GM21447 (cell line): ENCODE measurements at regions not wholly inside any gene's neighbourhood (a gene's known extent, or its start where the extent isn't known, plus 50 kb on each side); places are given as distances from the start of the nearest gene placed in this dataset.

Experiments used
- ATAC-seq: cut with Tn5 transposase; IDR thresholded peaks from one replicate; pipeline ENCODE4 v1.9.1; 2021; ENCODE audit not compliant: unreplicated experiment

DNA sequence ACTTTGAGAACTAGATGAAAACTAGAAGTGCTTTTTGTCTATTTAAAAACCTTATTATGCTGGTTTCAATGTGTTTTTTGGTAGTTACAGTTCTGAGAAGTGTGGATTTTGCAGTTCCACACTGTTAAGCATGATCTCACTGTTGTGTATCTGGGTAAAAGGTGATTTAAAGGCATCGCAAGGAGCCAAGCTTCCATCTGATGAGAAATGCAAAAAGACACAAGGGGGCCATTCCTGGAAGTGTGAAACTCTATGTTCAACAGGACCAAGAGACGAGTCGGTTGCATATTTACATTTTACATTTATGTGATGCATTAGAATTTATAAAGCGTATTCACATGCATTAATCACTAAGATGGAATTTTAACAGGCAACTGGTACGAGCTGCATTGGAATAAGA is 490.8 kb downstream of the NPIPA7 start:
- ATAC-seq = no peak

DNA sequence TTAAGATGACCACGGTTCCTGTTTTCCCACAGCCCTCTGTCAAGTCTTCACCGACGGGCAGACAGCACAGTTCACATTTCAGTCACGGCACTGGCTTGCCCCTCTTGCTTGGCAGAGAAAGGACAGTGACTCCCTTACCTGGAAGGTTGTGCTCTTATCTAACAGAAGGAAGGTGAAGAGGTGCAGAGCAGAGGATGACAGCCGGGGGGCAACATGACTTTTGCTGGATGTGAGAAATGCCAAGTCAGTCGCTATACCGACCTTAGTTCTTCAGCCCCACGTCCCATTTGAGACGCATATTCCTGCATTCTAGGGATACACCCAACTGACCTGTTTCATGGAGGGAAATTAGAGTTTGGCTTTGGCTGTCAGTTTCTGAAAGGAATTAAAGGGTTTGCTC is 492.3 kb downstream of the NPIPA7 start:
- no peak for ATAC-seq

DNA sequence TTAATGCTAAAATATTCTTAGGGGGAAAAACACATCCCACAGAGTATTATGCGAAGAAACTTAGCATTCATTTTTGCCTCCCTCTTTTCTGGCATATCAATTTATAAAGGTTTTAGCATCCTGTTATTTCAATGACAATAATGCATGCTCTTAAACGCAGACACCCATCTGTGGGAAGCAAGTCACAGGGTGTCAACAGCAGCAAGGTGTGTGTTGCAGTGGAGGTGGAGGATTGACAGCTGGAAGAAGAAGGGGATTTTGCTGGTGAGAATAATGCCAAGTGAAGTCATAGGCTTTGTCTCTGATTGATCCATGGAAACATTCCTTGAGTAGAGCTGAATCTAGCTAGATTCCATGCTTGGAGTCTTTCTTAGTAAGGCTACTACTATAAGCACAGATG is 498.1 kb downstream of the NPIPA7 start:
- no peak for ATAC-seq

DNA sequence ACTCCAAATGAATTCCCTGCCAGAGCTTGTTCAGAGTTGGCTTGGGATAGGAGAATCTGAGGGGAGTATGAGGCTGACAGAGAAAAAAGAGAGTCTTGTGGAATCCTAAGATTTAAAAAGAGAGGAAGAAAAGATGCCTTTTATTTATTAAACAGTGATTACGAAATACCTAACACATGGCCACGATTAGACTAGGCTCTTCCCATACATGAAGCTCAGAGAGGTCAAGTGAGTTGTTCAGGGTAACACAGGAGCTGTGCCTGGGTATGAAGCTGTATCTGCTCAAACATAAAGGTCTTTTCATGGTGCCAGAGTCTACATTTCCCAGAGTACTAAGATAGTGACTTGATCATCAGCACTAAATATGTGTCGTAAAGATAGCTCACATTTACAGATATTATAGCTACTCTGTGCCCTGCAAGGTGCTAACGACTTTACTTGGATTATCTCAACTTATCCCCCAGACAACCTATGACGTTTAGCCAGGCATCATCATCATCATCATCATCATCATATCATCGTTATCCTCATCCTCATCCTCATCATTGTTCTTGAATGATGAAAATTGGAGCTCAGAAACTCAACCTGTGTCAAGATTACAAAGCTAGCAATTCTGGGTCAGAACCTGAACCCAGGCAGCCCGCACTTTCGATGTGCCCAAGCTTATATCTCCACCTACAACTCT is 500.8 kb downstream of the NPIPA7 start:
- no peak for ATAC-seq

- no peak for ATAC-seq
These were observed 502.9 kb downstream of the NPIPA7 start for GRCh38 chr16:16881814-16882213.

DNA sequence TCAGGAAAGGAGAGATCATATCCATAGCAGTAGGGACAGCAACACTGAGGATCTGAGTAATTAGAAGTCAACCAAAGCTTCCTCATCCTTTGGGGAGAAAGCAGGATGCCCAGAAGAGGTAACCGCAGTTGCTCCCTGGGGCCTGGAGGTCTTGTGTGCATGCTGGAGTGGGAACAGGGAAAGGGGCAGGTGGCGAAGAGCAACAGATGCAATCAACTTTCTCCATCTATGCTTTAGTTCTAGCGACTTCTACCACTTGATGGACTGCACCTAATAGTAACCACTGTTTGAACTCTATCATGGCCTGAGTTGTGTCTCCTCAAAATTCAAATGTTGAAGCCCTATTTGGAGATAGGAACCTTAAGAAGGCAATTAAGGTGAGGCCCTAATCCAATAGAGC is 503.8 kb downstream of the NPIPA7 start:
- no peak for ATAC-seq

DNA sequence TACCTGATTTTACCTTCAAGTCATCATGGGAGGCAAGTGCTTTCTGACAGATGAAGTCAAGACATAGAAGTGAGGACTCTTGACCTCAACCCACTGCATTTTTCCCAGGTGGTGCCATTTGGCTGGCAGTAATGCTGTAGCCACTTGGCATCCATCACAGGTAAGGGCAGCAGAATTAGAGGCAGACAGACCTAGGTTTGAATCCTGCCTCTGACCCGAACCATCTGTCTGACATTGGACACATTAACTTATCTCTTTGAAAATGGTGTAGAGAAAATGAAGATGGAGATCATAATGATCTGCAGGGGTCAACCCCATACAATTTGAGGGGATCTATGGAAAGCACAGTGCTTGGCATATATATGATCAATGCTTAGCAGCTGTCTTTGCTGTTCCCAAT is 505.5 kb downstream of the NPIPA7 start:
- no peak for ATAC-seq

DNA sequence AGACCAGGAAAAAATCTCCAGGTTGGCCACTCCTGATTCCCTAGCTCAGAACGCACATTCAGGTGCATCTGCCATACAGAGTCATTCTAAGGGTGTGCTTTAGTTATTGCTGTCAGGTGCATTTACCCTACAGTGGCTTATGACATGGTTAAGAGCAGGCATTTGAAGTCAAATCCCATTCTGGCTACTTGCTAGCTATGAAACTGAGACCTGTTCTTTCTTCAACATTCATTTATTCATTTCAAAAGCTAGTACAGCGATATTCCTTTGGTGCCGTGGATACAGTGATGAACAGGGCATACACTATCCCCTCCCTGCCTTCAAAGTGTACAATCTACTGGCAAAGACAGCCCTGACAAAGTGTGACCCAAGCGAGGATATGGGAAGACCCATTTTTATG is 508.3 kb downstream of the NPIPA7 start:
- ATAC-seq = no peak

- no peak for ATAC-seq
These were observed 512.0 kb downstream of the NPIPA7 start for GRCh38 chr16:16890964-16891363.

- no peak for ATAC-seq
These were observed 525.7 kb downstream of the NPIPA7 start for GRCh38 chr16:16904601-16905000.

DNA sequence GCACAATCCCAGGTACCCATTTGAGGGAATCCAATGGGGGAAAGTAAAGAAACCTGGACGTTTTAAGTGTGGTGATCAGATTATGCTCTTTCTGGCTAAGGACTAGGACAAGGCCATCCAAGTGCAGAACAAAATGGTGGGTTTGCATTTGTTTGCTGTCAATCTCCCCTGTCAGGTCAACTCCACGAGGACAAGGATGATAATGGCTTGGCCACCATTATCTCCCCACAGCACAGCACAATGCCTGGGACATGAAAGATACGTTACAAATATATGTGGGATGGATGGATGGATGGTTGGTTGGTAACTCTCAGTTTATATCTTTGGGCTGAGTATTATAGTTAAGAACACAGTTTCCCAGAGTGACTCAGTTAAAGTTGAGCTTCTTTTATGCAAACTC is 526.9 kb downstream of the NPIPA7 start:
- ATAC-seq = no peak

DNA sequence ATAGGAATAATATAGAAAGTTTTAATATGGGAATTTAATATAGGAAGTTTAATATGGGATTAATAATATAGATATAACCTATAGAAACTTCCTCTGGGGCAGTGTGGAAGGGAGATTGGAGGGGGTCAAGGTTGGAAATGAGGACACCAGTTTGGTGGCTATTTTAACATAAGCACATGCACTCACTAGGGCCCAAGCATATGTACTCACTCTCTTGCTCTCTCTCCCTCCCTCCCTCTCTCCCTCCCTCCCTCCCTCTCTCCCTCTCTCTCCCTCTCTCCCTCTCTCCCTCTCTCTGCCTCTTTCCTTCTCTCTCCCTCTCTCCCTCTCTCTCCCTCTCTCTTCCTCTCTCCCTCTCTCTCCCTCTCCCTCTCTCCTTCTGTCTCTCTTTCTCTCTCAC is 528.1 kb downstream of the NPIPA7 start:
- no peak for ATAC-seq

DNA sequence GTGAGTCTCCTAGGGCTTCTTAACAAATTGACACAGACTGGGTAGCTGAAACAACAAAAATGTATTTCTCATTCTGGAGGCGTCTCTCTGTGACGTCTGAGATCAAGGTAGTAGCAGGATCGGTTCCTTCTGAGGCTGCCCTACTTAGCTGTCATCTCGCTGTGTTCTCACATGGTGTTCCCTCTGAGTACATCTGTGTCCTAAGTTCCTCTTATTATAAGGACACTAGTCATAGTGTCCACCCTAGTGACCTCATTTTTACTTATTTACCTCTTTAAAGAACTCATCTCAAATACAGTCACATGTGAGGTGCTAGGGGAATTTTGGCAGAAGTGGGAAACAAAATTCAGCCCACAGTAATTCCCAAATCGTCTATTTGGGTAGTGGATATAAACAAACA is 529.1 kb downstream of the NPIPA7 start:
- no peak for ATAC-seq

GRCh38 chr16:16909126-16909525 is 530.2 kb downstream of the NPIPA7 start:
- no peak for ATAC-seq

- ATAC-seq = no peak
These were observed 531.7 kb downstream of the NPIPA7 start for GRCh38 chr16:16910666-16911065.

DNA sequence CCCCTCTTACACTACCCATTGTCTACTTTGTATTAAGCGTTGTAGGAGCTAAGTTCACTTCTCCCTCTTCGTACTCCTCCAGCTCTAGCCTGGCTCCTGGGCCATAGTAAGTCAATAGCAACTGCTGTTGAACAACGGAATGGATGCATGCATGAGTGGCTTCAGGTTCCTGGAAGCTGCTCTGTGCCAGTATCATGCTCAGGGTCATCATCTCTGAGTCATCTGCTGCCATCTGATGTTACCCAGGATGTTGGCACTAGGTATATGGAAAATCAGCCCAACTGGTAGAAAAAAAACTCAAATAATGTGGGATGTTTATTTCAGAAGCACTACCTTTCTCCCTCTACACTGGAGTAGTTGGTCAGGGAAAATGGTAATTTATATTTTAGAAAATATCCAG is 536.8 kb downstream of the NPIPA7 start:
- ATAC-seq = no peak

DNA sequence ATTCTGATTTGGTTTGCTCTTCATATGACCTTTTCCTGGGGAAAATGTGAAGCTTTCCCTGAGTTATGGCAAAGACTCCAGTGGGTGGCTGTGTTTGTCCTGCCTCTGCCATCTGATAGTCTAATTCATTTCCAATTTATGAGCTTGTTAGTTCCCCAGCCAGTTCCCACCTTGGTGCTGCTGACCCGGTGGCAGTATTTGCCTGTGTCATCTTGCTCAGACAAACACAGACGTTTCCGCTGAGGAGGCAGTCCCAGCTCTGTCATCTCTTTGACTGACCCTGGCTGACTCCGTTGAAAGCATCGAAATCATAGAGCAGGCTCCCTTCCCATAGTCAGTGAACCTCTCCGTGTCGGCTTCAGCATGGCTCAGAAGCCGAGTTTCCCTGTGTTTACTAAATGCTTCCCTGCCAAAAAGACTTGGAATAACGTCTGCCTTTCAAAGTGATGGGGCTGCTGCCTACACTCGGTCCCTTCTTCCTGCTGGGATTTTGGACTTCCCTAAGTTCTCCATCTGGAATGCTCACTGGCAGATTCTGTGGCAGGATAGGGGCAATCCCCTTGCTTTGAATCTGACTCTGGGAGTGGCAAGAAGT is 538.3 kb downstream of the NPIPA7 start:
- no peak for ATAC-seq

DNA sequence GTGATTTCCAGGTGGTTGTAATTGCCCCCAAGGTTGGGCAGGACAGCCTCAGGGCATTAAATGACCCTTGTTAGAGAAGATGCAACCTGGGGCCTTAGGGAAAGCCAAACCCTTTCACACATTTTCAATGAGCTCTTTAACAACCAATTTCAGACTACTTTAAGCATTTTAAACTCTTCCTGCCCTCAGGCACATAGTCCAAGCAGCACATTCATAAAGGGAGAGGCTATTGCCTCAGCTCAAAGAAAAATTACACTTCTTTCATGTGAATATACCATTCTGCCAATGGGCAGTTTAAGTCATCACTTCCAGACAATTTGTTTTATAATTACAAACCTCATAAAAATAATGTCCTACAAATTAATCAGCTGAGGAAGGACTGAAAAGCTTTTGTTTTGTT is 544.5 kb downstream of the NPIPA7 start:
- no peak for ATAC-seq

GRCh38 chr16:16924613-16925012 is 545.7 kb downstream of the NPIPA7 start:
- no peak for ATAC-seq

GRCh38 chr16:16925432-16925831 is 545.3 kb downstream of the XYLT1 start:
- ATAC-seq = no peak

DNA sequence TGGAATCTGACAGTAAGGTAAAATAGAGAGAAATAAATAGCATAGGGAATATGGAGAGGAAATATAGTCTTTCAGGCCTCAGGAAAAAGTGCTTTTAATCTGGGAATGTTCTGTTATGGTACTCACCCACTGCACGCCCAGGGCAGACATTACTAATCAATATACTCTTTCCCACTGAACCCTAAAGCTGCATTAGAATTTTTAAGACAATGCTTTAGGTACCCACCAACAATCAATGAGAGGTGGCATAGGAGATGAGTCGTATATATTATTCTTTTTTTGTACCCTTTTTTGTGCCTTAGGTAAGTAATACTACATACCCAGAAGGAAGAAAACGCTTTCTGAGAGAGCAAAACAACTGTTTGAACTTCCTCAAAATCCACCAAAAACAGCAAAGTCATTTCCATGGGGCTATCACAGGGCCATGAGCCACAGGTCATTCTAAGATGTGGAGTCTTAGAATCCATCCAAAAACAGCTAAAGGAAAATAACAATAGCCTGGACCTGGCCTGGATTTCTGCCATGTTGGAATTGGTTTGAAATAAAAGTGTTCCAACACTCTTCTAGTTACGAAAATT is 542.1 kb downstream of the XYLT1 start:
- no peak for ATAC-seq

- no peak for ATAC-seq
These were observed 540.3 kb downstream of the XYLT1 start for GRCh38 chr16:16930309-16931000.
